ENCODE measurements at regions not wholly inside any gene's neighbourhood (a gene's known extent, or its start where the extent isn't known, plus 50 kb on each side); places are given as distances from the start of the nearest gene placed in this dataset.

DNA sequence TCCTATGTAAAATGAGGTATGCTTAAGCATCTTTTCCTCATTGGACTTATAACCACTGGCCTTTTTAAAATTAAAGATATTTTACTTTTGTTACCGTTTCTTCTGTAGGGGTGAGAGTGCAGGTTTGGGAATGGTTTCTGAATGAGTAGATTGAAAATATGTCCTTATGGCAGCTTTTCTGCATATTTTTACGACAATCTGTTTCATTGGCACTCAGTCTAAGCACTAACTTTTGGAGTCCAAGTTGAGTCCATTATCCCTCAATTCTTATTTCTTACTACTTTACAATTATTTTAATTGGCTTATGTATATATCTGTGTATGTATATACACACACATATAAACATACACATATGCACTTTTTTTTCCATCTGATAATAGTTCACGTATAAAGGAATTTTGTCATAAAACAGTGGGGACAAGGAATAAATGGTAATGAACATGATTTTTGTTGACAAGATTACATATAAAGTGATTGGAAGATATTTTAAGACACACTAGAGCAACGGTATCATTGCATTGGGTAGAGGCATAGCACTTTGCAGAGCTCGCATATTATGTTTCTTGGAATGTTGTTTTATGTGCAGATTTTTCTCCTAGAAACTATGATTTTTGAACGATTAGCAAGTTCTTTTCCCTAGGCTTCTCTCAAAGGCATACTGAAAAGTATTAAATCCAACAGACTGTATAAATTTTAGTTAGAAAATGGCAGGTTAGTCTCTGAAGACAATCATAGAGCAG, 133.0 kb downstream of the FAT4 start:
- H3K9ac ChIP-seq: no peak overlapping the region
- no peak overlapping the region for H3K27ac ChIP-seq
- H2AFZ ChIP-seq: no peak overlapping the region
- H3K4me2 ChIP-seq (ENCODE audit: unreplicated experiment): no peak overlapping the region
- no peaks in the 10 kb centered on the region for H3K27me3 ChIP-seq (replicated peaks; ENCODE audit: insufficient read depth)
- no peaks in the 10 kb centered on the region for H3K4me1 ChIP-seq (ENCODE audit: insufficient read depth)
- no peaks in the 10 kb centered on the region for H3F3A ChIP-seq (ENCODE audit: insufficient read depth)
- no peaks in the 10 kb centered on the region for H3K79me2 ChIP-seq (ENCODE audit: insufficient read depth)
- TF ChIP-seq EZH2phosphoT487 (IDR thresholded peaks at IDR 0.05; ENCODE audit: insufficient read depth, low read depth) (no peak), EZH2 (IDR thresholded peaks at IDR 0.05; ENCODE audit: insufficient read depth, poor library complexity, severe bottlenecking) (no peak)
- H3K9me2 ChIP-seq (ENCODE audit: insufficient read depth): no peaks in the 10 kb centered on the region
- peaks cover 17% of the 10 kb centered on the region for H3K36me3 ChIP-seq (ENCODE audit: low read depth)
- H4K20me1 ChIP-seq (ENCODE audit: insufficient read depth): no peaks in the 10 kb centered on the region
- in situ Hi-C loops (cut with MboI): no loop called here
- no peak overlapping the region for H3K4me3 ChIP-seq
- no peak for DNase-seq
- H3K9me3 ChIP-seq (ENCODE audit: low read depth): no peaks in the 10 kb centered on the region
- 64 to 68% methylated on average over 6 of the region's 6 CpGs for WGBS, 2 experiments (ENCODE audit: low coverage in 1 of 2, low lambda C conversion rate in 2 of 2, missing lambda C conversion rate in 2 of 2)

DNA sequence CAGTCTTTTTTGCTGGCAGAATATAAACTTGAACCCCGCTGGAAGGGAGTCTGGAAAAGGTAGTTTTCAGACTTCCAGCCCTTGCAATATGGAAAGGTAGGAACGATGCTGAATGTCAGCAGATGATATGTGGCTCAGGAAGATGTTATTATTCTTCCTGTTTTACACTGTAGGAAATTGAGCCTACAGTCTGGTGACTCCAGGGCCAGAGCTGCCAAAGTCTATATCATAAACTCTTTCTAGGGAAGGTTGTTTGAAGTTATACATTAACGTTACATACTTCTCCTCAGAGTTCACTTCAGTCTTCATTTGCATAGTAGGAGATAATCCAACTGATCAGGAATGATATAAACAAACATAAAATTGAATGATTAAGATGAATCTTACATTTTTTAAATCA, 141.3 kb downstream of the FAT4 start:
- Histone ChIP-seq H4K20me1 (ENCODE audit: insufficient read depth) (no peaks in the 10 kb centered on the region), H3K4me3 (no peak overlapping the region), H3K36me3 (ENCODE audit: low read depth) (peaks cover 15% of the 10 kb centered on the region), H3K9me2 (ENCODE audit: insufficient read depth) (no peaks in the 10 kb centered on the region), H3K27me3 (replicated peaks; ENCODE audit: insufficient read depth) (no peaks in the 10 kb centered on the region), H3K79me2 (ENCODE audit: insufficient read depth) (0 out of 2 replicates have a peak, but pooled peaks cover 4% of the 10 kb centered on the region), H2AFZ (no peak overlapping the region), H3K4me2 (ENCODE audit: unreplicated experiment) (no peak overlapping the region), H3F3A (ENCODE audit: insufficient read depth) (no peaks in the 10 kb centered on the region), H3K9ac (no peak overlapping the region), H3K9me3 (ENCODE audit: low read depth) (no peaks in the 10 kb centered on the region), H3K27ac (no peak overlapping the region), H3K4me1 (ENCODE audit: insufficient read depth) (no peaks in the 10 kb centered on the region)
- TF ChIP-seq EZH2phosphoT487 (IDR thresholded peaks at IDR 0.05; ENCODE audit: insufficient read depth, low read depth) (no peak), EZH2 (IDR thresholded peaks at IDR 0.05; ENCODE audit: insufficient read depth, poor library complexity, severe bottlenecking) (no peak)
- in situ Hi-C loops (cut with MboI): no loop called here
- DNase-seq: no peak
- WGBS, 2 experiments (ENCODE audit: low coverage in 1 of 2, low lambda C conversion rate in 2 of 2, missing lambda C conversion rate in 2 of 2): 54% methylated on average over 3 of the region's 3 CpGs

DNA sequence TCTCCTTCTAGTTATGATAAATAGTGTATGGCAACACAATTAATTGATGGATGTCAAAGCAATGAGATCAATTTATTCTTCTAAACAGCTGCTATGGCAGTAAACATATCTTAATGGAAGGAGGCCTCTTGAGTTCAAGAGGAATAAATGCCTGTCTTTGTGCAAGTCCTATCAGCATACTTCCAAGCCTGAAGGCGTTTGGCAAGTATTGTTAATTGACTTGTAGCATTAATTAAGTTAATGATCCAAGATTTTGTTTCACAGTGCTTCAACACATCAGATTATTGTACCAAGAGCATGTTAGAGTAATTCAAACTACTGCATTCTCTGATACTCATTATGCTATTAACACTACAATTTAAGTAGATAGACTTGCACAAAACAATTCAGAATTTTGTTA, 144.8 kb downstream of the FAT4 start:
- peaks cover 4% of the 10 kb centered on the region; the same call in 1 of the 2 replicates for H3K36me3 ChIP-seq (ENCODE audit: low read depth)
- H4K20me1 ChIP-seq (ENCODE audit: insufficient read depth): no peaks in the 10 kb centered on the region
- no peak for TF ChIP-seq EZH2phosphoT487 (IDR thresholded peaks at IDR 0.05; ENCODE audit: insufficient read depth, low read depth)
- TF ChIP-seq EZH2 (IDR thresholded peaks at IDR 0.05; ENCODE audit: insufficient read depth, poor library complexity, severe bottlenecking): no peak
- H3F3A ChIP-seq (ENCODE audit: insufficient read depth): no peaks in the 10 kb centered on the region
- no peaks in the 10 kb centered on the region for H3K27me3 ChIP-seq (replicated peaks; ENCODE audit: insufficient read depth)
- in situ Hi-C loops (cut with MboI): no loop called here
- no peak overlapping the region for H3K27ac ChIP-seq
- H3K4me3 ChIP-seq: no peak overlapping the region
- no peak for DNase-seq
- H3K9me2 ChIP-seq (ENCODE audit: insufficient read depth): no peaks in the 10 kb centered on the region
- no peaks in the 10 kb centered on the region for H3K4me1 ChIP-seq (ENCODE audit: insufficient read depth)
- no peaks in the 10 kb centered on the region for H3K9me3 ChIP-seq (ENCODE audit: low read depth)
- 85 to 94% methylated on average over 1 of the region's 1 CpG for WGBS, 2 experiments (ENCODE audit: low coverage in 1 of 2, low lambda C conversion rate in 2 of 2, missing lambda C conversion rate in 2 of 2)
- 0 out of 2 replicates have a peak, but pooled peaks cover 4% of the 10 kb centered on the region for H3K79me2 ChIP-seq (ENCODE audit: insufficient read depth)
- no peak overlapping the region for H3K9ac ChIP-seq
- H2AFZ ChIP-seq: no peak overlapping the region
- H3K4me2 ChIP-seq (ENCODE audit: unreplicated experiment): no peak overlapping the region

DNA sequence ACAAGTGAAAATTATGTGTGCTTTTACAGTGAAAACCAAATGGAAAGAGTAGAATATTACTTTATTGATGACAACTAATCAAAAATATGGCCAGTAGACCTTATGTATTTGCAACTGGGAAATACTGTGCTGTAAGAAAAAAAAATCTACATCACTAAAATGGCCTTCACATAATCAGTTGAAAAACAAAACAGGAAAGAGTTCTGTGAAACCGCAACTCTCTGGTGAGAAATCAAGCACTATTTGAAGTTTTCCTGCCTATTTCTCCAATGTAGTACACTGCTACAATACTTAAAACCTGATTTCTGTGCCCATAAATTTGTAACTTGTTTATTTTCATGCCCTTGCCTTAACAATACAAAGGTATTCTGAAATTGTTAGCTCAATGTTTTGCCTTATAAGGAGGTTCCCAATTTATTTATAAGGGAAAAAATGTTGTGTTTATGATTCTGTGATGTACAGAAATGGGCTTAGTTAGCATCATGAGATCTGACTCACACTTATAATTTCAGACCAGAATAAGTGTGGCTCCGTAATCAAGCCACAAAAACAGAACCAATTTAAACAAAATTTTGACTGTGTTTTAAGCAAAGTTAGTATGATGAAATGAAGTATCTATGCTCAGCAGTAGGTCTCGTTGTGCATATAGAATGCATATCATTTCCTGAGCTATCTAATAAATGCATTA, 147.1 kb downstream of the FAT4 start:
- Histone ChIP-seq H3K4me2 (ENCODE audit: unreplicated experiment) (no peak overlapping the region), H4K20me1 (ENCODE audit: insufficient read depth) (no peaks in the 10 kb centered on the region), H3K36me3 (ENCODE audit: low read depth) (no peaks in the 10 kb centered on the region; the same call in 1 of the 2 replicates), H3K79me2 (ENCODE audit: insufficient read depth) (0 out of 2 replicates have a peak, but pooled peaks cover 4% of the 10 kb centered on the region), H3K4me1 (ENCODE audit: insufficient read depth) (no peaks in the 10 kb centered on the region), H2AFZ (no peak overlapping the region), H3F3A (ENCODE audit: insufficient read depth) (no peaks in the 10 kb centered on the region), H3K4me3 (no peak overlapping the region), H3K27ac (no peak overlapping the region), H3K9ac (no peak overlapping the region), H3K9me2 (ENCODE audit: insufficient read depth) (no peaks in the 10 kb centered on the region), H3K27me3 (replicated peaks; ENCODE audit: insufficient read depth) (no peaks in the 10 kb centered on the region), H3K9me3 (ENCODE audit: low read depth) (no peaks in the 10 kb centered on the region)
- TF ChIP-seq EZH2phosphoT487 (IDR thresholded peaks at IDR 0.05; ENCODE audit: insufficient read depth, low read depth): no peak
- no peak for TF ChIP-seq EZH2 (IDR thresholded peaks at IDR 0.05; ENCODE audit: insufficient read depth, poor library complexity, severe bottlenecking)
- WGBS, 2 experiments (ENCODE audit: low coverage in 1 of 2, low lambda C conversion rate in 2 of 2, missing lambda C conversion rate in 2 of 2): 90 to 94% methylated on average over 3 of the region's 3 CpGs
- in situ Hi-C loops (cut with MboI): no loop called here
- DNase-seq: no peak

Data from GM23248 (cell line).